K562 (cell line): ENCODE measurements at regions not wholly inside any gene's neighbourhood (a gene's known extent, or its start where the extent isn't known, plus 50 kb on each side); places are given as distances from the start of the nearest gene placed in this dataset.

Experiments
- MAZ ChIP-seq, 2 experiments: fragments of 450-650 bp in 1 of 2; sonication (generic) in 1 of 2; formaldehyde crosslinking; IDR thresholded peaks in 1 of 2; conservative IDR thresholded peaks in 1 of 2; 2 replicates each; pipeline versions ENCODE4 v1.4.0 to v1.5.0; 2020; ENCODE audit warnings: mild to moderate bottlenecking in 1 of 2, missing genetic modification reagents in 1 of 2
- MTA3 ChIP-seq: fragments of 450-650 bp; formaldehyde crosslinking; IDR thresholded peaks from 2 replicates; pipeline ENCODE4 v1.6.1; 2017; ENCODE audit warnings: mild to moderate bottlenecking, borderline replicate concordance
- NR1H2 ChIP-seq: sonication (generic); formaldehyde crosslinking; IDR thresholded peaks from 2 replicates; pipeline ENCODE4 v1.4.0; 2020; ENCODE audit warnings: mild to moderate bottlenecking, missing genetic modification reagents
- NR2C2 ChIP-seq, 2 experiments: fragments of 200-800 bp in 1 of 2; sonication (Bioruptor generic) in 1 of 2; sonication (generic) in 1 of 2; formaldehyde crosslinking in 1 of 2; IDR thresholded peaks; 2 replicates each; pipeline versions ENCODE4 v1.6.1 to v1.8.0; 2016 to 2022; ENCODE audit warnings: mild to moderate bottlenecking in 1 of 2, missing compliant biosample characterization in 1 of 2, missing genetic modification characterization in 1 of 2, missing genetic modification reagents in 1 of 2
- TOE1 ChIP-seq, 2 experiments: fragments of 450-650 bp in 1 of 2; sonication (generic) in 1 of 2; formaldehyde crosslinking in 1 of 2; IDR thresholded peaks; 2 replicates each; pipeline versions ENCODE4 v1.7.1 to v1.8.0; 2016 to 2022; ENCODE audit warnings: borderline replicate concordance in 2 of 2, mild to moderate bottlenecking in 2 of 2, antibody characterized with exemption in 1 of 2, inconsistent platforms in 1 of 2, low read depth in 1 of 2, missing genetic modification reagents in 1 of 2, moderate library complexity in 1 of 2
- TF ChIP-seq, protein P1 (sequence below), 3 experiments: IDR thresholded peaks in 2 of 3; conservative IDR thresholded peaks in 1 of 3; 2 replicates each; pipeline ENCODE4 v1.5.1; 2011 to 2012; ENCODE audit warnings: low read length in 3 of 3, mild to moderate bottlenecking in 3 of 3, control low read depth in 2 of 3, improper control_type of control experiment in 1 of 3, inconsistent platforms in 1 of 3, low read depth in 1 of 3, mixed read lengths in 1 of 3, moderate library complexity in 1 of 3; ENCODE audit not compliant: insufficient read depth in 2 of 3

DNA sequence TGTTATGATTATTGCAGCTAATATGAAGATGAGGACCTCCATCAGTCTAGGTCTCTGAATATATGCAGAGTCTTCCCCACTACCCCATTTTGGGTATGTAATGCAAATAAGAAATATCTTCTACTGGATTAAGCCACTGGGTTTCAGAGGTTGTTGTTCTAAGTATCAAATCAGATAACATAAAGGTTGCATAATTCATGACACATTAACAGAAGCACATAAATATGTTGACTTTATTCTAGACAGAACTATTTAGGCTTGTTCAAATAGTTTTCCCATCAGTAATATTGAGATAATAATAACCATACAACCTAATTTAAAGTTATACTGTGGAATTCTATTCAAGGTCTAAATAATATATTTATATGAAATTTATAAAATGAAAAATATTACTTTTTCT, 157.1 kb downstream of the ETV1 start:
- TF ChIP-seq TOE1 (IDR thresholded peaks at IDR 0.05; ENCODE audit: borderline replicate concordance) (no peak), TOE1 (CRISPR knock-in tag; IDR thresholded peaks at IDR 0.05; ENCODE audit: borderline replicate concordance, low read depth) (no peak), NR2C2 (CRISPR knock-in tag; IDR thresholded peaks at IDR 0.05) (no peak), NR2C2 (tag; IDR thresholded peaks at IDR 0.05) (no peak), MTA3 (no peak), NR1H2 (CRISPR knock-in tag) (no peak), MAZ (CRISPR knock-in tag; conservative IDR thresholded peaks at IDR 0.05 in 1 of 2, IDR thresholded peaks at IDR 0.05 in 1 of 2) (no peak)
- TF ChIP-seq, protein P1, sequence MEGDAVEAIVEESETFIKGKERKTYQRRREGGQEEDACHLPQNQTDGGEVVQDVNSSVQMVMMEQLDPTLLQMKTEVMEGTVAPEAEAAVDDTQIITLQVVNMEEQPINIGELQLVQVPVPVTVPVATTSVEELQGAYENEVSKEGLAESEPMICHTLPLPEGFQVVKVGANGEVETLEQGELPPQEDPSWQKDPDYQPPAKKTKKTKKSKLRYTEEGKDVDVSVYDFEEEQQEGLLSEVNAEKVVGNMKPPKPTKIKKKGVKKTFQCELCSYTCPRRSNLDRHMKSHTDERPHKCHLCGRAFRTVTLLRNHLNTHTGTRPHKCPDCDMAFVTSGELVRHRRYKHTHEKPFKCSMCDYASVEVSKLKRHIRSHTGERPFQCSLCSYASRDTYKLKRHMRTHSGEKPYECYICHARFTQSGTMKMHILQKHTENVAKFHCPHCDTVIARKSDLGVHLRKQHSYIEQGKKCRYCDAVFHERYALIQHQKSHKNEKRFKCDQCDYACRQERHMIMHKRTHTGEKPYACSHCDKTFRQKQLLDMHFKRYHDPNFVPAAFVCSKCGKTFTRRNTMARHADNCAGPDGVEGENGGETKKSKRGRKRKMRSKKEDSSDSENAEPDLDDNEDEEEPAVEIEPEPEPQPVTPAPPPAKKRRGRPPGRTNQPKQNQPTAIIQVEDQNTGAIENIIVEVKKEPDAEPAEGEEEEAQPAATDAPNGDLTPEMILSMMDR (IDR thresholded peaks at IDR 0.05 in 2 of 3, conservative IDR thresholded peaks at IDR 0.05 in 1 of 3; ENCODE audit: insufficient read depth in 2 of 3, low read depth in 1 of 3, low read length in 3 of 3): no peak
